AG04449 (cell line): ENCODE measurements at regions not wholly inside any gene's neighbourhood (a gene's known extent, or its start where the extent isn't known, plus 50 kb on each side); places are given as distances from the start of the nearest gene placed in this dataset.

Experiments used
- CTCF ChIA-PET: fragments of 350-600 bp; formaldehyde crosslinking; extraction: SDS; loops from one replicate; lab custom pipeline; 2021; ENCODE audit warnings: antibody characterized with exemption; lab: Yijun Ruan, JAX
- POLR2A ChIA-PET: fragments of 400-600, 350-600 bp; formaldehyde crosslinking; extraction: SDS; loops from one replicate; lab custom pipeline; 2020; ENCODE audit warnings: antibody characterized with exemption, inconsistent platforms; lab: Yijun Ruan, JAX
- DNase-seq: peaks from one replicate; pipeline ENCODE4 v3.0.0-alpha.2; 2010; ENCODE audit warnings: low read depth, low spot score
- H3K4me3 ChIP-seq: 2 replicates; pipeline ENCODE4 v1.5.1; 2011; ENCODE audit warnings: low read depth, mild to moderate bottlenecking, control low read depth, low read length
- TF ChIP-seq, protein P1 (sequence below): IDR thresholded peaks from one replicate; pipeline ENCODE4 v1.5.1; 2011; ENCODE audit warnings: mild to moderate bottlenecking, moderate library complexity, low read length, control low read depth, inconsistent platforms; ENCODE audit not compliant: insufficient read depth; ENCODE audit errors: missing control alignments

DNA sequence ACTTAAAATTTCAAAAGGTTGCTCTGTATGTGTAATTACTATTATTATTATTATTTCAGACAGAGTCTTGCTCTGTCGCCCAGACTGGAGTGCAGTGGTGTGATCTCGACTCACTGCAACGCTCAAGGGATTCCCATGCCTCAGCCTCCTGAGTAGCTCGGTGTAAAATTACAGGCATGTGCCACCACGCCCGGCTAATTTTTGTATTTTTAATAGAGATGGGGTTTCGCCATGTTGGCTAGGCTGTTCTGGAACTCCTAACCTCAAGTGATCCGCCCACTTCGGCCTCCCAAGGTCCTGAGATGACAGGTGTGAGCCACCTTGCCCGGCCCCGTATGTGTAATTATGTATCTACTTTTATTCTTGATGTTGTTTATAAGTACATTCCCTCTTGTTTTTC, 65.3 kb upstream of the ZNF217 start:
- POLR2A ChIA-PET = interaction anchor here (0.6 kb wide), 1 partner anchor 236 kb away, joined by 3 read pairs; no protein-coding TSS in a partner anchor

DNA sequence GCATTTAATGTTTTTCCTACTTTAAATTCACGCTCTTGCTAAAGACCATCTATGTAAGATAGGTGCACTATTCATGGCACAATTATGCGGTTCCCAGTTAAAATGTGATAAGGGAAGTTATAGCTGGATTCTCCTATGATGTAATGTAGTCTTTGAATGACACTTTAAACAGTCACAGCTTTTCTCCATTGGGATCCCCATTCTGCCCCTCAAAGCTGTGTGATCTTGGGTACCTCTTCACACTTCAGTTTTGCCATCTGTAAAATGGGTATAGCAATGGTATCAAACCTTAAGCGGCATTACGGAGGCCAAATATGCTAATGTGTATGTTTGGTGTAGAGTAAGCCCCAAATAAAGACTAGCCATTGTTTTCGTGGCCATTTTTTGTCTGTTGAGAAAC, 64.7 kb upstream of the ZNF217 start:
- DNase-seq = no peak
- ChIA-PET CTCF (interaction anchor here (0.7 kb wide), 1 partner anchor 36 kb away, joined by 3 read pairs; no protein-coding TSS in a partner anchor), POLR2A (interaction anchor here (0.6 kb wide), 1 partner anchor 237 kb away, joined by 3 read pairs; no protein-coding TSS in a partner anchor)
- TF ChIP-seq, protein P1, sequence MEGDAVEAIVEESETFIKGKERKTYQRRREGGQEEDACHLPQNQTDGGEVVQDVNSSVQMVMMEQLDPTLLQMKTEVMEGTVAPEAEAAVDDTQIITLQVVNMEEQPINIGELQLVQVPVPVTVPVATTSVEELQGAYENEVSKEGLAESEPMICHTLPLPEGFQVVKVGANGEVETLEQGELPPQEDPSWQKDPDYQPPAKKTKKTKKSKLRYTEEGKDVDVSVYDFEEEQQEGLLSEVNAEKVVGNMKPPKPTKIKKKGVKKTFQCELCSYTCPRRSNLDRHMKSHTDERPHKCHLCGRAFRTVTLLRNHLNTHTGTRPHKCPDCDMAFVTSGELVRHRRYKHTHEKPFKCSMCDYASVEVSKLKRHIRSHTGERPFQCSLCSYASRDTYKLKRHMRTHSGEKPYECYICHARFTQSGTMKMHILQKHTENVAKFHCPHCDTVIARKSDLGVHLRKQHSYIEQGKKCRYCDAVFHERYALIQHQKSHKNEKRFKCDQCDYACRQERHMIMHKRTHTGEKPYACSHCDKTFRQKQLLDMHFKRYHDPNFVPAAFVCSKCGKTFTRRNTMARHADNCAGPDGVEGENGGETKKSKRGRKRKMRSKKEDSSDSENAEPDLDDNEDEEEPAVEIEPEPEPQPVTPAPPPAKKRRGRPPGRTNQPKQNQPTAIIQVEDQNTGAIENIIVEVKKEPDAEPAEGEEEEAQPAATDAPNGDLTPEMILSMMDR = no peak
- no peak overlapping the region for H3K4me3 ChIP-seq

More for the DNA sequence above, 65.3 kb upstream of the ZNF217 start:
- no peak overlapping the region for H3K4me3 ChIP-seq
- TF ChIP-seq, protein P1 = no peak
- CTCF ChIA-PET = no interaction called here
- no peak for DNase-seq

DNA sequence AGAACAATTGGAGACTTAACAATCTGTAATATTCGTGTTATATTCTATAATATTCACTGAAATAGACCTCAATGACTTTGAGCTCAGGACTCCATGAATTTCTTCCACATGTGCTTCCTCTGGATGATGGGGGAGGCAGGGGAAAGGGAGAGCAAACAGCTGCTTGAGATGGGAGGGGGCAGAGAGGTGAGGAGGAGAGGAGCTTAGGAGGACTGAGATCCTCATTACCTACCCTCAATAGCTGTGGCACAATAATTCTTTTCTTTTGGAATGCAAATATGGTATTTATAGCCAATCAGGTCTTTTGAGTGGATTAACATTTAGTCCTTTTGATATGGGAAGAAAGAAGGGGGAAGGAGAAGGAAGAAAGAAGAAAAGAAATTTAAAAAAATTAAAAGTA, 64.1 kb upstream of the ZNF217 start:
- DNase-seq = no peak
- no peak overlapping the region for H3K4me3 ChIP-seq
- POLR2A ChIA-PET = interaction anchor here (0.7 kb wide), 1 partner anchor 65 kb away, joined by 5 read pairs; no protein-coding TSS in a partner anchor
- TF ChIP-seq, protein P1 = no peak
- CTCF ChIA-PET = interaction anchor here (0.7 to 0.9 kb wide), 2 partner anchors 35 to 78 kb away, joined by 3 read pairs; no protein-coding TSS in a partner anchor

DNA sequence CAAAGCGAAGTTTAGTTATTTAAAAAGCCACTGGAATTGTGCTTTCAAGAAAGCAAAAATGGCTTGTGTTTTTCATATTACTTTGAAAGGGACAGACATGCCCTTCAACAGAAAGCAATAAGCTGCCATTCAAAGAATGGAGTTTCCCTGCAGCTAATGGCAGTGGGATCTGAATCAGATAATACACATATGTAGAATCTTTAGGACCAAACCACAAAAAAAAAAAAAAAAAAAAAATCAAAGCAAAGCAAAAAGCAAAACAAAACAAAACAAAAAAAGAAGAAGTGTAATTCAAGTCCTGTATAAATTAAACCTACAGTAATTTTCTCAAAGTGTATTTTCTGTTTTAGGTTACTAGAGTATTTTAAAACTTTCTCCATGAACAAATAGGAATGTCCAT, 63.6 kb upstream of the ZNF217 start:
- DNase-seq = no peak
- ChIA-PET POLR2A (interaction anchor here (0.7 to 1.6 kb wide), 2 partner anchors 64 to 65 kb away, joined by 5 read pairs; partner anchors contain the start of gene ZNF217), CTCF (interaction anchor here (0.9 to 1.4 kb wide), 3 partner anchors 11 to 287 kb away, joined by 3 read pairs; no protein-coding TSS in a partner anchor)
- no peak overlapping the region for H3K4me3 ChIP-seq
- TF ChIP-seq, protein P1 = no peak

DNA sequence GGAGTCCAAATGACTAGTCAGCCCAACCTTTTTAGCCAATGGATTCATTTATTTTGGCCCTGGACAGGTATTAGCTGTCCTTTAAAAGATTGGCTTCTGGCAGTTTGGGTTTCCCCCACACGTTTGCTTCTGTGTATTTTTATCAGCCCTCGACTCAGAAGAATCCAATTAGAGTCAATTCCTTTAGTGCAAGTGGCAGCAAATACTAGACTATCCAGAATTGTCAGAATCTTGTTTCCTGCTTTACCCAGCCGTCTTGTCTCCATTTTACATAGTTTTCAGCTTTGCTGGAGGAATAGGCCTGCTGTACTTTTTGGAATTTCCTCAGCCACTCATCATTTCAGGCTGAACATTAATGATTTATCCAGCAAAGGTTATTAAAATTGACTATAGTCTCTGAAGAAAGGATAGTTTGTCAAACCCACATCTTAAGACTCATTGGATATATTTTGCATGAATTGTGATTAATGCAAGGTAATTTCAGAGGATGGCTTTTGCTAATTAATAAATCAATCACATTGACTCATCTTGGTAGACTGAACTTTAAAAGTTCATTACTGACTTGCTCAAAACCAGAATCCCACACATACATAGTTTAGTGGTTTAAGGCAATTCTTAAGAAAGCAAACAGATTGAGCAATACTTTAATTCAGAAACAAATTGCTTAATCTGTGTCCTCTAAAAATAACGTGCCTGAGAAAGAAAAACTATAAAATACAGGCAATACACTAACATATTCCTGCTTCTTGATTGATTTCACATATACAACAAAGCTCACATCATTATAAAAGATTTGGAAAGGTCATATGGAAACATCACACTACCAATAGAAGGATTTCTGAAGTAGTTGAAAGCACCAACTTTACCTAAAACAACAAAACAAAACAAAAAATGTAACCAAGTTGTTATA, 62.9 kb upstream of the ZNF217 start:
- TF ChIP-seq, protein P1 = no peak
- DNase-seq = peak; percentile 62
- CTCF ChIA-PET = interaction anchor here (0.6 to 1.4 kb wide), 4 partner anchors 10 to 287 kb away, joined by 3 to 4 read pairs (median 4); no protein-coding TSS in a partner anchor
- H3K4me3 ChIP-seq = no peak overlapping the region
- POLR2A ChIA-PET = interaction anchor here (0.6 to 1.6 kb wide), 4 partner anchors 21 to 133 kb away, joined by 3 to 5 read pairs (median 4); partner anchors contain the start of gene ZNF217
